GM18498 (cell line): ENCODE measurements at regions not wholly inside any gene's neighbourhood (a gene's known extent, or its start where the extent isn't known, plus 50 kb on each side); places are given as distances from the start of the nearest gene placed in this dataset.

ENCODE experiments used
- ATAC-seq: cut with Tn5 transposase; IDR thresholded peaks from one replicate; pipeline ENCODE4 v1.9.1; 2021; ENCODE audit warnings: mild to moderate bottlenecking, moderate library complexity; ENCODE audit not compliant: unreplicated experiment

DNA sequence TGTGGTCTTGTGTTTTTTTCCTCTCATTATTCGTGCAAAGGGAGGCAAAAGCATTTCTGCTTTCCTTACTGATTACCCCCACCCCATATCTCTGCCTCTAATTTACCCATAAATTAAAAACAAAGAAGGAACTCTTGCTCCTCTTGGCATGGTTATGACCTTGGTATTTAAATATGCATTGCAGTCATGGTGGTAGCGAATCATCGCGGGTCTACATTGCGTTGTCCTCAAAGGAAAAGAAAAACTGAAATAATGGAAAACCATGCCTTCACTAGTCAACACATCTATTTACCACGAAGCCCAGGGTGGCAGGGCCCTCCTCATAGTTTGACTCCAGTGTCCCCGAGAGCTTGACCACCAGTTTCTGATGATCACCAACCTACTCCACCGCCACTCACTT, 126.7 kb upstream of the PARP11 start:
- no peak for ATAC-seq

DNA sequence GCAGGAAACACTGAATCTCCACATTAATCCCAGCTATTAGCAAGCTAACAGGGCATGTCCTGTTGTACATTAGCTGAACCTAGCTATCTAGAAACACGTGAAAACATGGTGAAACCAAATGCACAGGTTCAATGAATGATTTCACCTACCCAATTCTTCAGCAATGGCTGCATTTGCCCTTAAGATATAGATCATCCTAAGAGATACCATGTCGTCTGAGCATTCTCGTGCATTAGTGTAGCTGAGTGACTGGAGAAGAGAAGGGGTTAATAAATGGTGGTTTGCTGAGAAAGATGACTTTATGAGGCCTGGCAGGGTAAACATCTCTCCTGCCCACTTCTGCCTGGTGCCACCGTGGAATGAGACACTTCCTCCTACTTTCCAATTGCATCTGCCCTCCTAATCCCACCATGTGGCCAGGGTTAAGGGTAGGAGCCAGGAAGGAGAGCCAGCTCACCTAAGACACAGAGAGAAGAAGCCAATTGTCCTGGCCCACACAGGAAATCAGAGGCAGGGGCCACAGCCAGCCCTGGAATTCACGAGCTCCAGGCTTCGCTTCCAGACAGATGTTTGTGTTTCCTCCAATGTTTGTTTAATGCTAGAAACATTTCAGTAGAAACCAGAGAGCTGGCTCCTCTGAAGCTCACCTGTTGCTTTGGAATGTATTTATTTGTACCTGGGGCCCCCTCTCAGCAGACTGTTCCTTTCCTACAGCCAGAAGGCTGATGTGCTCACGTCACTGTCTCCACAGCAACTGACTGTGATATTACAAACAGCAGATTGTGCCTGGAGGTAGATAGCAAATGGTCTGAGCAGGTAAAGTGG, 126.0 kb upstream of the PARP11 start:
- no peak for ATAC-seq

DNA sequence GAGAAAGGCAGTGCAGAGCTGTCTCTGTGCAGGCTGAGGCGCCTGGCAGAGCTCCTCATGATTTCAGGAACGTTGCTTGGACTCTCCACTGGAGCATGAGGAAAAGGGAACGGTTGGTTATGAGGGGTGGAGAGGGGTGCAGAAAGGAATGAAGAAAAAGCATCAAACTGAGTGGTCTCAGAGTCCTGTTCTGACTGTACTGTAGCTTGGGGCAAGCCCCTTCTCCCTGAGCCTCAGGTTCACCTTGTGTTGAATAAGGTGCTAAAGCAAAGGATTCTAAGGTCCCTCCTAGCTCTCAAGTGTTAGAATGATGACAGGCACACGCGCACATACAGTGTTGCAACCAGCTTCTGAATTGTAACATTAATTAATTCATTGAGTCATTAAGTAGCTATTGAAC, 125.2 kb upstream of the PARP11 start:
- no peak for ATAC-seq

DNA sequence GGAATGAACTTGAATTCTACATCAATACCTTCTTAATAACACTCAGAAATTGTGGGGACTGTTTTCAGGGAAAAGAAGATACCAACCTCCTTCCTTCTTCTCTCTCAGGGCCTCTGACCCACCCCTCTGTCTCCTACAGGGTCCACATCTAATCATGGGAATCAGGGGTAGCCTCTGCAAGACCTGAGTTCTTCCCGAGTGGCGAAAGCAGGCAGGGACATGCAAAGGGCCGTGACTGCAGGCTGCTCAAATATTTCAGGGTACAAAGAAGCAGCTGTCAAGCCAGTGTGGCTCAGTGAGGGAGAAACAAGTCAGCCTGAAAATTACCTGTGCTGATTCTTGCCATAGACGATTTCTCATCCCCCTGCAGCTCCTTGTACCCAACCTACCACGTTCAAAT, 123.1 kb upstream of the PARP11 start:
- ATAC-seq, result no peak

DNA sequence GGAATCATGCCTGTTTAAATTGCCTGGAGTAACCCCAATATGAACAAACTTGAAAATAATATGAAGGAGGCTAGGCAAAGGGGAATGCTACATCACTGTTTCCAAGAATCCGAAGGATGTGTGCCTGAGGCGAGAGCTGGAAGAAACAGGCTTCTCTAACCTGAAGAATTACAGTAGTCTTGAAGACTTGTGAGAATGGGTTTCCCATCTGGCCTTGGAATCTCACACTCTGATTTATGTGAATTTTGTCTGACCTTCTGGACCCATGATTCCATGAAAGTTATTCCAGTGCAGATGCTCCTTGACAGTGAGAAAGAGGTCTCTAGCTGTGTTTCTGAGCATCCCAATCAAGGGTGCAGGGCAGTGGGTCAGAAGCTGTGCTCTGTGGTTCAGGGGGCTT, 122.1 kb upstream of the PARP11 start:
- ATAC-seq, result no peak

DNA sequence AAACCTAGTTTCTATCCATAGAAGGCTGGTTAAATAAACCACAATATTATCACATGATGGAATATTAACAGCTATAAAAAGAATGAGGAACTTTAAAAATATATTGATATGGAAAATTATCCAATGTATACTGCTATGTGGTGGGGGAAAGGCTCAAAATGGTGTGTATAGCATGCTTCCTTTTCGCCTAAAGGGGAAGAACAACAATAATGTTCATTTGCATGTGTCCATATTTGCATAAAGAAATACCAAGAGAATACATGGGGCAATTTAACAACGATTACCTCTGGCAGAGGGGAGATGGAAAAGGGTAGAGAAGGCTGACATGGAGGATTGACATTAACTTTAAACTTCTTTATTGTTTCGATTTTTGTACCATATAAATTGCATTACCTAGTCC, 121.3 kb upstream of the PARP11 start:
- no peak for ATAC-seq

DNA sequence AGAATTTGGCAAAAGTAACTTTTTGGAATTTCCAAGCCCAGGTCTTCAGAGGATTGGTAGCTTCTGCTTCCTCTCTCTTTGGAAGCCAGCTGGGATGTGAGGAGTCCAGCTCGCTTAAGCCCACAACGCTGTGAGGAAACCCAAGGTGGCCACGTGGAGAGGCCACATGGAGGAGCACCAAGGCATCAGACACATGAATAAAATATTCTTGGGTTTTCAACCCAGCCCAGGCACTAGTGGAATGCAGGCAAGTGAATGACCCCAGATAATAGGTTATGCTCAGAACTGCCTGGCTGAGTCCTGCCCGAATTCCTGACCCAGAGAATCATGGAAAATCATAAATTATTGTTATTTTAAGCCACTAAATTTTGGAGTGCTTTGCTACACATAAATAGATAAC, 119.7 kb upstream of the PARP11 start:
- no peak for ATAC-seq

DNA sequence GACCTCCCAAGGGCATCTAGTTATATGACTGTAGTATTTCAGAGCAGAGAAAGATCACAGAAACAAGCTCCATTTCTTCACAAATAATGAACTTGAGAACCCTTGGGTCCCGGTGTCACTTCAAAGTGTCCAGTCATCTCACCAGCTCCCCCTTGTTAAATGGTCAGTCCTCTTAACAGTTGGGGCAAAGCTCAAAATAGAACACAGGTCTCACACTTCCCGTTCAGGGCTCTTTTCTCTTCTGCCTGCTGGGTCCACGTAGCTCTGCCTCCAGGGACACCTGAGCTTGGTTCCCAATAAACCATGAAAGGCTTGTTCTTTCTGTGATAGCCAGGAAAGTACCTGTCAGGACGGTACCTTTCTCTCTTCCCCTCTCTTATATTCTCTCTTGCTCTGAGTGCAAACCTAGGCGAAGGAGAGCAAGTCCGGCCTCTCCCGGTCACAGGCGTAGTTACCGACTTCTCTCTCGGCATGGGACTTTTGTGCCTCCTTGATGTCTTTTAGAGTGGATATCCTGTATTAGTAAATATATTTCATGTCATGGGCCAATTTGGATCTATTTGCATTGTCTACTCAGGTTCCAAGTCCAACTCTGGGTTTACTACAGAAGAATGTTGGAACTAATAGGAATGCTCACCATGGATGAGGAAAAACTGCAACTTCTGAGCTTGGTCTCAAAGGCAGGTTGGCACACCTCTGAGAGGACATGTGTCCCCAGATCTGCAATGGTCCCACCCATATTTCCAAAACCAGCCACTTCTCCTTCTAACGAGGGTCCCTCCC, 118.8 kb upstream of the PARP11 start:
- no peak for ATAC-seq

DNA sequence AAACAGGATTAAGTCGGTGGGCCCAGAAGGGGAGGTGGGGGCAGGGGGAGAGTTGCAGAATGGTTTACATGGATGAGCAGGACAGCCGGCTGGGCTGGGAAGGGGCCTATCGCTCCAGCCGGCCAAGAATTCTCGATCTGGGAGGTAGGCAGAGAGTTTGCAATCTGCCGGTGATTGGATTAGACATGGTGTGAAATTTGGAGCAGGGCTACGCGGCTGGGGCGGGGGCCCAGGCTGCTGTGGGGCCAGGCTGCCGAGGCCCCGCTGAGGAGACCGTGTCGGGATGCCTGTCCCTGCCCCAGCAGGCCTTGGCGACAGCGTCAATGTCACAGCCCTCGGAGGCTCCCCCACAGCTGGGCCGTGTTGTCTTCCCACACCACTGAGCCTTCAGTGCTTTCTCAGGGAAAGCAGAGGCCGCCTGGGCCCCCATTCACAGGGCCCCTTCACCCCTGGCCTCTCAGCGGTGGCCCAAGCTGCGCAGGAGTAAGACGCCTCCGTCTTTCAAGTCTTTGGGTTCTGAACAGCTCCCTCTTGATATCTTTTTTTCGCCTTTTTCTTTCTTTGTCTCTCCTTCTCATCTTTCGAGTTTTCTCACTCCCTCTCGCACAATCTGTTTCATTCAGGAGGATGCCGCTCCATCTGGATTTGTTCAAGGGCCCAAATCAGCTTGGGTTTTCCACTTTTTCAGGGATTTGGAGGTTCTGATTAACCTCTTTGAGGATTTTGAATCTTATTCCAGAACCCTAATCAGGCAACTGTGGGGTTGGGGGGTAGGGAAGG, 117.5 kb upstream of the PARP11 start:
- no peak for ATAC-seq

DNA sequence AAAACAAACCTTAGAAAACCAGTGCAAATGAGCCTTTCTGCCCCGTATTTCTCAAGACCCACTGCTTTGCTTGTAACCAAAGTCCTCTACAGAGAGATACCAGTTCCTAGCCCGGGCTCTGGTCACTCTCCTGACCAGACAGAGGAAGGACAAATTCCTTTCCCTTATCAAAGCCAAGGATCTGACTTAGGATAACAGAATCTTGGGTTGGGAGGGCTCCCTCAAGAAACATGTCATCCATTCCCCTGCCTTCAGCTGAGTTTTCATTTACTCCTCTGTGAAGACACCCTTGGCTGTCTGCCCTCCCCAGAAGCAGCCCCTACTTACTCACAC, 116.0 kb upstream of the PARP11 start:
- ATAC-seq, result no peak

DNA sequence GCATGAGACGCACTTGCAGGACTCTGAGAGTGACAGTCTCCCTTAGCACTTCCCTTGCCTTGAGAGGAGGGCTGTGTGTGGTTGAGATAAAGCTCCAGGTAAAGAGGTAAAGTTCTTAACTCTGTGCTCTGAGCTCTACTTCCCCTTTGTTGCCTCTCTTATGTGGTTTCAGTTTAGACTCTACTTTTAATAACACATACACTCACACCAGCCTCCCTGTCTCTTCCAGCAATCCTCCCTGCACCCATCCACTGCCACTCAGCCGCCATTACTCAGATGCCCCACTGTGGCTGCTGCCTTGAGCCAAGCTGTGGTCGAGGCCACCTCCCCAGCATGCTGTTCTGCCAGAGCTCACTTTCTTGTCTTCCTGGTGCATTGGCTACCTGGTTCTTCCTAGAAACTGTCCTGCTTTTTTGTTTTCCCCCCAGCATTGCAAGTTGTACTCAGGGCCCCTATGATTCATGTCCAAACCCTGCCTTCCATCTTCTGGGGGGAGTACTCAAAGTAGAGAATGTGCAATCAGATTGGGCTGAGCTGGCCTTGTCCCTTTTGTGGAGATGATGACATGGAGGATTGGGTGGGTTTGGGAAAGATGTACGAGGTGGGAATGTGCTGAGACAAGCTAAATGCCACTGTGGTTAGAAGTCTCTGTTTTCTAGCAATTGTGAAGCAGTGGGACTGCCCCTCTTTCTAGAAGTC, 115.5 kb upstream of the PARP11 start:
- ATAC-seq, result no peak

DNA sequence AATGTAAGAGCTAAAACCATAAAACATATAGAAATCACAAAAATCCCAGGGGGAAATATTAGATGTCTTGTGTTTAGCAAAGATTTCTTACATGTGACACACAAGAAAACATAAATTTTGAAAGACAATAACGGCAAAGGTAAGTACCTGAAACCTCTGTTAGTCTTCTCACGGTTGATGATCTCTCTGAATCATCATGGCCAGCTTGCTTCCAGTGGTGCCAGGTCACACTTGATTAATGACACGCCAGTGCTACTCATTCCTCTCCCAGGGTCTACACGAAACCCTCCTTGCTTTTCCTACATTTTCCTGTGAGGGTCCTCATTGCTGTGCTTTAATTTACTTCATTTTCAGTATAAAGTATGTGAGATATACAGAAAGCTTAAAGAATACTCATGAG, 114.4 kb upstream of the PARP11 start:
- no peak for ATAC-seq

DNA sequence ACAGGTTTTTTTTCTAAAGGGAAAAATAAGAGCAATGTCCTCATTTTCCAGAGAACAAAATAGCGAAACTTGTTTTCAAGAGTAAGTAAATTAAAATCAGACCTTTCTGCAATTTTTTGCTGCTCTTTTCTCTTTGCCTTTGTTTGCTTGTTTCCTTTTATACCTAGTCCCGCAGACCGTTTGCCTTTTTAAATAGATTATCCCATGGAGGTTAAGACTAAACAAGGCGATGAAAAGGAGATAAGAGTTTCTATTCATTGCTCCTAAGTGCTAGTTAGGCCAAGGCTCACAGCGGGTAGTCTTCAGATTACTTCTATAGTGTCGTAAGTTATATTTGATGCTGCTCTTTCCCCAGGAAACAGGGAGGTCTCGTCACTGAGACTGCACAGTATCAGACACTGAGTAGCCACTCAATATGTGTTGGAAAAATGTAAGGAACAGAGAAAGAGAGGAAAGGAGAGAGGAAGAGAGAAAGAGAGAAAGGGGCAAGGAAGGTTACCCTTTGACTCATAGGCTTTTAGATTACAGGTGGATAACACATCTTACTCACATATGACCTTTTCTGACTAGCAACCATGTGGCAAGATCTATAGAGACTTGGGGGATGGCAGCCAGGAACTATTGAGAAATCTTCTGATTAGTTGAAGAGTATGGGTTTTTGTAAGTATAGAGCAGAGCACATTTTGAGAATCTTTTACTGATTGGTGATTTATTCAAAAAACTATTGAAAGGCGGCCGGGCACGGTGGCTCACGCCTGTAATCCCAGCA, 107.5 kb upstream of the PARP11 start:
- no peak for ATAC-seq

DNA sequence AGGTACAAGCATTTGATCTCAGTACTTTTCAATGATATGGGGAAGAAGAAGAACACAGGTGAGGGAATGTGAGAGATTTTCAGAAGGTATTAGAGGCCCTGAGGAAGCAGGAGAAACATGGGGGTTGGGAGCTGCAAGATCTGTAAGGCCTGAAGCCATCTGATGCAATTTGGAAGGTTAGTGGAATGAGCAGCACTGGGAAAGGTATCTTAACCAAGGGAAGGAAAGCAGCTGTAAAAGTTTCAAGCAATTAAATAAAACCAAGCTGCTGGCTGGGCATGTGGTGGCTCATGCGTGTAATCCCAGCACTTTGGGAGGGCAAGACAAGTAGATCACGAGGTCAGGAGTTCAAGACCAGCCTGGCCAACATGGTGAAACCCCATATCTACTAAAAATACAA, 104.4 kb upstream of the PARP11 start:
- ATAC-seq, result no peak

DNA sequence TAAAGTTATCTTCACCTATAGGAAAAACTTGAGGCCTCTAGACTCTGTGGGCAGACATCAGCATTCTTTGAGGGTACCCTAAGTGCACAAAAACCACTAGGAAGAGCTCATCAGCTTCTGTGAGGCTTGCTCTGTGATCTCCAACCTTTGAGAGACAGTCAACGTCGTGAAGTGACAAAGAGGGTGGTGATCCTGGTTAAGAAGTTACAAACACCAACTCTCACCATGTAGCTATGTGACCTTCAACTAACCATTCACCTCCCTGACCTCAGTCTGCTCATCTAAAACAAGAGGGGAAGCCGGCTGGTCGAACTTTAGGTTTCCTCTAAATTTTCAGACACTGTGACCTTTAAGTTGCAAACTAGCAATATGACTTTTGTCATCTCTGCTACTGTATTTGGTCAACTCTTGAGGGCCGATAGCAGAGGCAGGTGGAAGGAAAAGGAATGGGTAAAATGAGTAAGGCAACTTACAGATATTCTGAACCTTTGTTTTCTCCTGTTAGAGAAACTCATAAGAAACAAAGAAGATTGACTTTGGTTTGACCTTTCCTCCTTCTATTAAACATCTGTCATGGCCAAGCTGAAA, 103.2 kb upstream of the PARP11 start:
- ATAC-seq, result no peak

DNA sequence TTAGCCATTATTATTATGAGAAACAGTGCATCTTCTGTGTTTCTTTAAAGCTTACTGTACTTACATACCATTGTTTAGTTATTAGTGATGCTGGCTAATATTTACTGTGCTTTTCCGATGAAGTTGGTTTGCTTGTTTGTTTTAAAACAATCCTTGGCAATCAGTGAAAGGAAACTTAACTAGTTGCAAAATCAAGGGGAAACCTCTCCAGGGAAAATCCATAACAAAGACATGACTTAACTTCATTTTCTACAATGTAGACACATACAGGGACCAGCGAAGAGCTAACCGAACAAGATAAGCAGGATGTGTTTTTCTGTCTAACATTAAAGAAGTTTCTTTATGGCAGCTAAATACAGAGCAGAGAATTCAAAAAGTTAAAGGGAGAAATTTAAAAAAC, 102.5 kb upstream of the PARP11 start:
- ATAC-seq, result no peak

DNA sequence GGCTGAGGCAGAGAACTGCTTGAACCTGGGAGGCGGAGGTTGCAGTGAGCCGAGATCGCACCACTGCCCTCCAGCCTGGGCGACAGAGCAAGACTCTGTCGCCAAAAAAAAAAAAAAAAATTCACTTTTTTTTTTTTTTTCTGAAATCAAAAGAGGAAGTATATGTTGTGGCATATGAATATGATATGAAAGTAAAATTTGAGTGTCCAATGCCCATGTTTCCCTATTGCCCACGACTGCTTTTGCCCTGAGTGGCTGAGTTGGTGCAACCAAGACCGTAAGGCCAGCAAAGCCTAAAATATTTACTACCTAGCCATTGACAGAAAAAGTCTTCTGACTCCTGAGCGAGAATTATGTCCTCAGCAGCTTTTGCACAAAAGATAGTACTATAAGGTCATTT, 101.7 kb upstream of the PARP11 start:
- no peak for ATAC-seq

DNA sequence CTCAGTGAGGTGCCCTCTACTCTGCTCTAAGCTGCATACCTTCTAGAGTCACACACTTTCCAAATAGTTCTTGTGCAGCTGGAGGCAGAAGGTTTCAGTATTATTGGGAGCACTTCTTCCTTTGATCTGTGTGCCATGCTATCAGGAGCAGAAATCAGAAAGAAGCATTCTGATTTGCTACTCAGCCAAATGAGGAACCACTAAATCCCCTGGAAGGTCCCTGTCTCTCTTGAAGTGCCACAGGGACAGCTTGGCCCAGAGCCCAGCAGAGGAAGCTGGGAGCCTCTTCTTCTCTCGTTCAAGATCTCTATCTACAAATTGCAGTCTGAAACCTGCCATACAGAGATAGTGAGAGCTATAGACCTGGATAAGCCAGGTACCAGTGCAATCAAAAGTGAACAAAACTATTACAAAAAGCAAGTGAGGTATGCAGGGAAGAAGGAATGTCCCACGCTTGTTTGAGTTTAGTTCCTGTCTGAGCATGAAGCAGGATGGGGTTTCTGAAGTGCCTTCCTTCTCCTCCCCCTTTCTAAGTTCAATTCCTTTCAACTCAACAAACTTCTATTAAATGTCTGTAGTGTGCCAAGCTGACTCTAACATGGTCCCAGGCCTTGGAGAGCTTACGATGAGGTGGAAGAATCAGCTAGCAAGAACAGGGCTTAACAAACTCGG, 100.9 kb upstream of the PARP11 start:
- ATAC-seq, result no peak

DNA sequence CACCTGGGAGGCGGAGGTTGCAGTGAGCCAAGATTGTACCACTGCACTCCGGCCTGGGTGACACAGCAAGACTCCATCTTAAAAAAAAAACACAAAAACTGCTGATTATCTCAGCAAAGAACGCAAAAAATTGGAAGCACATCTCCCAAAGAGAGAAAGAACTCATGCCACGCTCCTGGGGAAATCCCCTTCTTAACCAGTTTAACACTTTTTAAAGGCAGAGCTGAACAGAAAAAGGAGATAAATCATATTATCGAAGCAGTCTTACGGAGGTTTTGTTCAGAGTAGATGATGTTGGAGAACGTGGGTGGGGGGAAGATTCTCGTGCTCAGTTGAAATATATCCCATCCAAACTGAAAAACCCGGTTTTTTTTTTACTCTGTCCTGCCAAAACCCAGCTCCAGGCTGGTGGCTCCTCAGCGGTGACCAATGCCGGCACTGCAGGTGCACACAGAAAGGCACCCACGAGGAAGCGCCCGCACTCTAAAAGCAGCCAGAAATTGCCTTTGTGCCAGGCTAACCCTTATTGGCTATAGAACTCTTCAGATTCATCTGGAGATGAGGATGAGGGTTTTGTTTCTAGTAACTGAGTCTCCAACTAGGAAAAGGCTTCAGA, 100.2 kb upstream of the PARP11 start:
- no peak for ATAC-seq
